ENCODE measurements at regions not wholly inside any gene's neighbourhood (a gene's known extent, or its start where the extent isn't known, plus 50 kb on each side); places are given as distances from the start of the nearest gene placed in this dataset.
A peak's percentile ranks its signal among the peaks of the same experiment; 100 is the strongest.

- Histone ChIP-seq H3K4me3 (IDR thresholded peaks at IDR 0.05; ENCODE audit: insufficient read depth, low read depth, low read length) (no peak overlapping the region), H3K4me2 (no peak overlapping the region), H3K9ac (no peak overlapping the region), H3K36me3 (ENCODE audit: insufficient read depth) (no peaks in the 10 kb centered on the region), H3K4me1 (ENCODE audit: low read depth, poor library complexity, severe bottlenecking) (peaks cover 9% of the 10 kb centered on the region), H4K20me1 (ENCODE audit: insufficient read depth) (no peaks in the 10 kb centered on the region), H3K79me2 (ENCODE audit: insufficient read depth, low read depth) (no peaks in the 10 kb centered on the region), H3K27me3 (ENCODE audit: insufficient read depth, low read depth) (no peaks in the 10 kb centered on the region), H2AFZ (ENCODE audit: low read depth) (no peak overlapping the region), H3K27ac (no peak overlapping the region)
- no peak for TF ChIP-seq CTCF (conservative IDR thresholded peaks at IDR 0.05; ENCODE audit: low read depth, low read length)
These were observed 57.1 kb upstream of the SSR3 start for GRCh38 chr3:156611870-156612494.

GRCh38 chr3:156610154-156610553, 55.2 kb upstream of the SSR3 start:
- no peak overlapping the region for H2AFZ ChIP-seq (ENCODE audit: low read depth)
- TF ChIP-seq CTCF (conservative IDR thresholded peaks at IDR 0.05; ENCODE audit: low read depth, low read length): no peak
- peaks cover 9% of the 10 kb centered on the region for H3K4me1 ChIP-seq (ENCODE audit: low read depth, poor library complexity, severe bottlenecking)
- H3K9ac ChIP-seq: no peak overlapping the region
- no peaks in the 10 kb centered on the region for H4K20me1 ChIP-seq (ENCODE audit: insufficient read depth)
- H3K4me2 ChIP-seq: 0 out of 2 replicates have a peak overlapping the region, but pooled peaks have one; percentile 13
- H3K4me3 ChIP-seq (IDR thresholded peaks at IDR 0.05; ENCODE audit: insufficient read depth, low read depth, low read length): no peak overlapping the region
- H3K36me3 ChIP-seq (ENCODE audit: insufficient read depth): no peaks in the 10 kb centered on the region
- no peak overlapping the region for H3K27ac ChIP-seq
- no peaks in the 10 kb centered on the region for H3K79me2 ChIP-seq (ENCODE audit: insufficient read depth, low read depth)
- no peaks in the 10 kb centered on the region for H3K27me3 ChIP-seq (ENCODE audit: insufficient read depth, low read depth)

GRCh38 chr3:156609546-156609945, 54.6 kb upstream of the SSR3 start:
- H3K79me2 ChIP-seq (ENCODE audit: insufficient read depth, low read depth): no peaks in the 10 kb centered on the region
- H4K20me1 ChIP-seq (ENCODE audit: insufficient read depth): no peaks in the 10 kb centered on the region
- no peak overlapping the region for H2AFZ ChIP-seq (ENCODE audit: low read depth)
- H3K9ac ChIP-seq: no peak overlapping the region
- no peak for TF ChIP-seq CTCF (conservative IDR thresholded peaks at IDR 0.05; ENCODE audit: low read depth, low read length)
- no peak overlapping the region for H3K4me2 ChIP-seq
- no peaks in the 10 kb centered on the region for H3K36me3 ChIP-seq (ENCODE audit: insufficient read depth)
- H3K27me3 ChIP-seq (ENCODE audit: insufficient read depth, low read depth): no peaks in the 10 kb centered on the region
- no peak overlapping the region for H3K27ac ChIP-seq
- no peak overlapping the region for H3K4me3 ChIP-seq (IDR thresholded peaks at IDR 0.05; ENCODE audit: insufficient read depth, low read depth, low read length)
- H3K4me1 ChIP-seq (ENCODE audit: low read depth, poor library complexity, severe bottlenecking): peaks cover 9% of the 10 kb centered on the region

GRCh38 chr3:156608601-156609514, 53.9 kb upstream of the SSR3 start:
- H4K20me1 ChIP-seq (ENCODE audit: insufficient read depth): no peaks in the 10 kb centered on the region
- H3K27me3 ChIP-seq (ENCODE audit: insufficient read depth, low read depth): no peaks in the 10 kb centered on the region
- H3K4me3 ChIP-seq (IDR thresholded peaks at IDR 0.05; ENCODE audit: insufficient read depth, low read depth, low read length): no peak overlapping the region
- H3K79me2 ChIP-seq (ENCODE audit: insufficient read depth, low read depth): no peaks in the 10 kb centered on the region
- no peak overlapping the region for H3K9ac ChIP-seq
- H3K4me1 ChIP-seq (ENCODE audit: low read depth, poor library complexity, severe bottlenecking): peaks cover 9% of the 10 kb centered on the region
- no peak overlapping the region for H3K27ac ChIP-seq
- TF ChIP-seq CTCF (conservative IDR thresholded peaks at IDR 0.05; ENCODE audit: low read depth, low read length): no peak
- H3K4me2 ChIP-seq: no peak overlapping the region
- no peaks in the 10 kb centered on the region for H3K36me3 ChIP-seq (ENCODE audit: insufficient read depth)
- no peak overlapping the region for H2AFZ ChIP-seq (ENCODE audit: low read depth)
